ENCODE measurements at regions not wholly inside any gene's neighbourhood (a gene's known extent, or its start where the extent isn't known, plus 50 kb on each side); places are given as distances from the start of the nearest gene placed in this dataset.
"Not testable (repeated sequence)": the region's sequence is repeated elsewhere in the genome, so short reads cannot be mapped to it uniquely, and the experiment has no call there.

DNA sequence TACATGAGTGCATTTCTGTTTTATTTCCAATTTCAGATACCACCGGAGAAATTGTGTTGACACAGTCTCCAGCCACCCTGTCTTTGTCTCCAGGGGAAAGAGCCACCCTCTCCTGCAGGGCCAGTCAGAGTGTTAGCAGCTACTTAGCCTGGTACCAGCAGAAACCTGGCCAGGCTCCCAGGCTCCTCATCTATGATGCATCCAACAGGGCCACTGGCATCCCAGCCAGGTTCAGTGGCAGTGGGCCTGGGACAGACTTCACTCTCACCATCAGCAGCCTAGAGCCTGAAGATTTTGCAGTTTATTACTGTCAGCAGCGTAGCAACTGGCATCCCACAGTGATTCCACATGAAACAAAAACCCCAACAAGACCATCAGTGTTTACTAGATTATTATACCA is 1481.6 kb downstream of the RPIA start:
- not testable (repeated sequence) for TF ChIP-seq EZH2 (IDR thresholded peaks at IDR 0.05); POLR2AphosphoS5 (IDR thresholded peaks at IDR 0.05; ENCODE audit: borderline replicate concordance, low read depth, low read length)

All from SK-N-MC (cell line).